ENCODE measurements at regions not wholly inside any gene's neighbourhood (a gene's known extent, or its start where the extent isn't known, plus 50 kb on each side); places are given as distances from the start of the nearest gene placed in this dataset.

DNA sequence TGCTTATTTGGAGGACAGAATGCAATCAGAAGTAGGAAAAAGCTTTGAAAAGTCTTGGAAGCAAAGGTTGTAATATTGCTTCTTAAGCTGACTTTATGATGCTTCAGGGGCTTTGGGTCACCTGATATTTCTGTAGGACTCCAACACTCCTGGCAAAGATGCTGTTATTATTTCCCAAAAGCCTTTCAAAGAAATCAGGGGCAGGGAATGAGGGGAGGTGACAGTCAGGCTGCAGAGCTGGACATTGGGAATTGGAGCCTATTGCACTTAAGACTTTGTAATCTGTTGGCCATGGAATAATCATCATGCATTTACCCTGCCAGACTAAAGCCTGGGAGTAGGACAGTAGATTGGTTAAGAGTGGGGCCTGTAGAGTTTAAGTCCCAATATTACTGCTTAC is 168.3 kb upstream of the IL12B start:
- in situ Hi-C loops (cut with MboI), result no loop called here
- H3K79me2 ChIP-seq (ENCODE audit: control insufficient read depth, insufficient read depth, low read length), result no peaks in the 10 kb centered on the region
- intact Hi-C loops (cut with micrococcal nuclease; ENCODE audit: unreplicated experiment), result no loop called here
- no peaks in the 10 kb centered on the region for H4K20me1 ChIP-seq (ENCODE audit: control insufficient read depth, insufficient read depth)
- H3K9ac ChIP-seq (ENCODE audit: control insufficient read depth, insufficient read depth, low read length), result no peak overlapping the region
- H3K4me3 ChIP-seq, result no peak overlapping the region
- POLR2A ChIA-PET, result interaction anchor here (0.7 kb wide), 1 partner anchor 41 kb away, joined by 3 read pairs; no protein-coding TSS in a partner anchor
- no peak overlapping the region for H2AFZ ChIP-seq (ENCODE audit: control insufficient read depth, low read depth, low read length)
- RAD21 ChIA-PET (ENCODE audit: unreplicated experiment), result no interaction called here
- H3K27ac ChIP-seq (ENCODE audit: control insufficient read depth, insufficient read depth), result no peak overlapping the region
- BruUV-seq (replicated peaks), result no TSS peak
- SMC1A ChIA-PET (ENCODE audit: uncharacterized antibody, unreplicated experiment), result no interaction called here
- CTCF ChIA-PET, result no interaction called here
- ATAC-seq (no peak), DNase-seq (ENCODE audit: low read depth, low spot score) (no peak), FAIRE-seq (no peak)
- no peaks in the 10 kb centered on the region for H3K27me3 ChIP-seq (replicated peaks in 1 of 2; ENCODE audit: control insufficient read depth in 2 of 2, insufficient read depth in 2 of 2, low read length in 1 of 2)
- H3K36me3 ChIP-seq (ENCODE audit: control insufficient read depth in 2 of 2, insufficient read depth in 2 of 2, low read length in 1 of 2), result no peaks in the 10 kb centered on the region
- H3K4me1 ChIP-seq (ENCODE audit: control insufficient read depth, insufficient read depth, low read length), result no peaks in the 10 kb centered on the region
- H3K9me3 ChIP-seq (replicated peaks; ENCODE audit: control insufficient read depth, insufficient read depth, low read length), result no peaks in the 10 kb centered on the region; the same call in 2 of the 3 replicates
- no peak overlapping the region for H3K4me2 ChIP-seq (ENCODE audit: control insufficient read depth, insufficient read depth)
- TF ChIP-seq HDAC2 (IDR thresholded peaks at IDR 0.05) (no peak), PAX5 (IDR thresholded peaks at IDR 0.05; ENCODE audit: borderline replicate concordance, low read depth, low read length) (no peak), MEF2B (IDR thresholded peaks at IDR 0.05; ENCODE audit: partially characterized antibody, poor library complexity, severe bottlenecking) (no peak), KLF5 (IDR thresholded peaks at IDR 0.05; ENCODE audit: partially characterized antibody) (no peak), CREM (IDR thresholded peaks at IDR 0.05; ENCODE audit: low read depth) (no peak), CHD2 (IDR thresholded peaks at IDR 0.05; ENCODE audit: borderline replicate concordance, low read depth, low read length) (no peak), EP300 (IDR thresholded peaks at IDR 0.05; ENCODE audit: borderline replicate concordance in 1 of 2, control insufficient read depth in 1 of 2, low read depth in 2 of 2, low read length in 2 of 2) (no peak), NFYB (IDR thresholded peaks at IDR 0.05; ENCODE audit: insufficient read depth, low read depth, low read length) (no peak), BCLAF1 (IDR thresholded peaks at IDR 0.05) (no peak), ZBTB40 (IDR thresholded peaks at IDR 0.05; ENCODE audit: borderline replicate concordance) (no peak), YBX1 (IDR thresholded peaks at IDR 0.05) (no peak)
- TF ChIP-seq, protein P1, sequence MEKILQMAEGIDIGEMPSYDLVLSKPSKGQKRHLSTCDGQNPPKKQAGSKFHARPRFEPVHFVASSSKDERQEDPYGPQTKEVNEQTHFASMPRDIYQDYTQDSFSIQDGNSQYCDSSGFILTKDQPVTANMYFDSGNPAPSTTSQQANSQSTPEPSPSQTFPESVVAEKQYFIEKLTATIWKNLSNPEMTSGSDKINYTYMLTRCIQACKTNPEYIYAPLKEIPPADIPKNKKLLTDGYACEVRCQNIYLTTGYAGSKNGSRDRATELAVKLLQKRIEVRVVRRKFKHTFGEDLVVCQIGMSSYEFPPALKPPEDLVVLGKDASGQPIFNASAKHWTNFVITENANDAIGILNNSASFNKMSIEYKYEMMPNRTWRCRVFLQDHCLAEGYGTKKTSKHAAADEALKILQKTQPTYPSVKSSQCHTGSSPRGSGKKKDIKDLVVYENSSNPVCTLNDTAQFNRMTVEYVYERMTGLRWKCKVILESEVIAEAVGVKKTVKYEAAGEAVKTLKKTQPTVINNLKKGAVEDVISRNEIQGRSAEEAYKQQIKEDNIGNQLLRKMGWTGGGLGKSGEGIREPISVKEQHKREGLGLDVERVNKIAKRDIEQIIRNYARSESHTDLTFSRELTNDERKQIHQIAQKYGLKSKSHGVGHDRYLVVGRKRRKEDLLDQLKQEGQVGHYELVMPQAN (conservative IDR thresholded peaks at IDR 0.05), result no peak
- TF ChIP-seq, protein P2, sequence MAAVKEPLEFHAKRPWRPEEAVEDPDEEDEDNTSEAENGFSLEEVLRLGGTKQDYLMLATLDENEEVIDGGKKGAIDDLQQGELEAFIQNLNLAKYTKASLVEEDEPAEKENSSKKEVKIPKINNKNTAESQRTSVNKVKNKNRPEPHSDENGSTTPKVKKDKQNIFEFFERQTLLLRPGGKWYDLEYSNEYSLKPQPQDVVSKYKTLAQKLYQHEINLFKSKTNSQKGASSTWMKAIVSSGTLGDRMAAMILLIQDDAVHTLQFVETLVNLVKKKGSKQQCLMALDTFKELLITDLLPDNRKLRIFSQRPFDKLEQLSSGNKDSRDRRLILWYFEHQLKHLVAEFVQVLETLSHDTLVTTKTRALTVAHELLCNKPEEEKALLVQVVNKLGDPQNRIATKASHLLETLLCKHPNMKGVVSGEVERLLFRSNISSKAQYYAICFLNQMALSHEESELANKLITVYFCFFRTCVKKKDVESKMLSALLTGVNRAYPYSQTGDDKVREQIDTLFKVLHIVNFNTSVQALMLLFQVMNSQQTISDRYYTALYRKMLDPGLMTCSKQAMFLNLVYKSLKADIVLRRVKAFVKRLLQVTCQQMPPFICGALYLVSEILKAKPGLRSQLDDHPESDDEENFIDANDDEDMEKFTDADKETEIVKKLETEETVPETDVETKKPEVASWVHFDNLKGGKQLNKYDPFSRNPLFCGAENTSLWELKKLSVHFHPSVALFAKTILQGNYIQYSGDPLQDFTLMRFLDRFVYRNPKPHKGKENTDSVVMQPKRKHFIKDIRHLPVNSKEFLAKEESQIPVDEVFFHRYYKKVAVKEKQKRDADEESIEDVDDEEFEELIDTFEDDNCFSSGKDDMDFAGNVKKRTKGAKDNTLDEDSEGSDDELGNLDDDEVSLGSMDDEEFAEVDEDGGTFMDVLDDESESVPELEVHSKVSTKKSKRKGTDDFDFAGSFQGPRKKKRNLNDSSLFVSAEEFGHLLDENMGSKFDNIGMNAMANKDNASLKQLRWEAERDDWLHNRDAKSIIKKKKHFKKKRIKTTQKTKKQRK (IDR thresholded peaks at IDR 0.05; ENCODE audit: low read depth, low read length), result no peak

Measured in GM12878 (cell line).